NCI-H524 treated with DMSO at 0.1 percent for 48 hours (cell line): ENCODE measurements at regions not wholly inside any gene's neighbourhood (a gene's known extent, or its start where the extent isn't known, plus 50 kb on each side); places are given as distances from the start of the nearest gene placed in this dataset.
A peak's percentile ranks its signal among the peaks of the same experiment; 100 is the strongest.

Experiments
- DNase-seq: peaks from one replicate; lab custom pipeline; 2025; lab: John Stamatoyannopoulos, UW

GRCh38 chr4:11534623-11535302 is 106.1 kb upstream of the HS3ST1 start:
- no peak for DNase-seq

GRCh38 chr4:11532138-11532537 is 103.4 kb upstream of the HS3ST1 start:
- no peak for DNase-seq

GRCh38 chr4:11529625-11530201 is 101.0 kb upstream of the HS3ST1 start:
- DNase-seq, result no peak

GRCh38 chr4:11525085-11525484 is 96.4 kb upstream of the HS3ST1 start:
- DNase-seq, result no peak

GRCh38 chr4:11518754-11519153 is 90.1 kb upstream of the HS3ST1 start:
- no peak for DNase-seq

GRCh38 chr4:11514779-11515419 is 86.2 kb upstream of the HS3ST1 start:
- DNase-seq, result no peak

GRCh38 chr4:11514003-11514402 is 85.3 kb upstream of the HS3ST1 start:
- no peak for DNase-seq

GRCh38 chr4:11512871-11513270 is 84.2 kb upstream of the HS3ST1 start:
- DNase-seq, result no peak

GRCh38 chr4:11511321-11511720 is 82.6 kb upstream of the HS3ST1 start:
- no peak for DNase-seq

GRCh38 chr4:11507920-11508319 is 79.2 kb upstream of the HS3ST1 start:
- DNase-seq, result no peak

- DNase-seq, result no peak
Measured at GRCh38 chr4:11506194-11506593, 77.5 kb upstream of the HS3ST1 start.

- no peak for DNase-seq
Measured at GRCh38 chr4:11505221-11505971, 76.7 kb upstream of the HS3ST1 start.

- DNase-seq, result peak; percentile 59
Measured at GRCh38 chr4:11503166-11503565, 74.5 kb upstream of the HS3ST1 start.

GRCh38 chr4:11497972-11498371 is 69.3 kb upstream of the HS3ST1 start:
- DNase-seq, result no peak

- DNase-seq, result no peak
Measured at GRCh38 chr4:11497212-11497806, 68.6 kb upstream of the HS3ST1 start.

- no peak for DNase-seq
Measured at GRCh38 chr4:11496351-11496829, 67.7 kb upstream of the HS3ST1 start.

GRCh38 chr4:11495818-11496217 is 67.1 kb upstream of the HS3ST1 start:
- DNase-seq, result no peak

GRCh38 chr4:11495291-11495690 is 66.6 kb upstream of the HS3ST1 start:
- no peak for DNase-seq

- DNase-seq, result no peak
Measured at GRCh38 chr4:11494232-11494631, 65.5 kb upstream of the HS3ST1 start.

- DNase-seq, result peak; percentile 14
Measured at GRCh38 chr4:11489453-11490083, 60.9 kb upstream of the HS3ST1 start.

GRCh38 chr4:11488657-11489452 is 60.2 kb upstream of the HS3ST1 start:
- no peak for DNase-seq
